Left renal pelvis (tissue), 4 donors: ENCODE measurements at regions not wholly inside any gene's neighbourhood (a gene's known extent, or its start where the extent isn't known, plus 50 kb on each side); places are given as distances from the start of the nearest gene placed in this dataset.

Experiments
- DNase-seq, 4 donors: peaks; one replicate each; pipeline ENCODE4 v3.0.0-alpha.2; 2013; ENCODE audit warnings: low read depth in 4 of 4, low spot score in 3 of 4

DNA sequence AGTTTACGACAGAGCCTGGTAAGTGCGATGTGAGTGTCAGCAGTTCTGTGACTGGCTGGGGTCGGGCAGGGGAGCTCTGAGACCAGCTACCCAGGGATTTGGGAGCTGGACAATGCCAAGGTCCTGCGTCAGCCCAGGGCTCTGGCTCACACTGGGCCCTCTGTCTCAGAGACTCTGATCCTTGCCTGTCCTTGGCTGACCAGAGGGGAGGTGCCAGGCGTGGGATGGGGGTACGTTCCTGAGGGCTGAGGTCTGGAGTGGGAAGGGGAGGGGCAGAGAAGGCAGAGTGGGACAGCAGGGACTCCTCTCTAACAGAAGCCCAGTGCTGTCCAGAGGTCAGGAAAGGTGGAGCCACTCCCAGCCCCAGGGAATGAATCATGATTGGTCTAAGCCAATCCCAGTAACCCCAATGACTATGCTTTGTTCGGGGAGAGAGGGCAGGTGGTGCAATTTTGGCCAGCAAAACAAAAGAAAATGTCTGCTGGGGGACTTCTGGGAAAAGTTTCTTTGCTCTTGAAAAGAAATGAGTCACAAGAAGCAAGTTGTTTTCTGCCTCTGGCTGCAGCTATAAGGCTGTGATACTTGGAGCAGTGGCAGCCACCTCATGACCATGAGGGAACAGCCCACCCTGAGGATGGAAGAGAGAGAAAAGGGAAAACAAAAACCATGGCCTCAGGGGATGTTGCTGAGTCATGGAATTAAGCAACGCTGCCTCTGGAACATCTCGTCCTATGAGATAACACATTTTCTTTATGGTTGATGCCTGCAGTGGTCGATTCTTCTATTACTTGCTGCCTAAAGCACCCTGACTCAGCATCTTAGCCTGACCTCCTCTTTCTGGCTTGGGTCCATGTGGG lies 108.3 kb downstream of the CHST1 start:
- no peak for DNase-seq

DNA sequence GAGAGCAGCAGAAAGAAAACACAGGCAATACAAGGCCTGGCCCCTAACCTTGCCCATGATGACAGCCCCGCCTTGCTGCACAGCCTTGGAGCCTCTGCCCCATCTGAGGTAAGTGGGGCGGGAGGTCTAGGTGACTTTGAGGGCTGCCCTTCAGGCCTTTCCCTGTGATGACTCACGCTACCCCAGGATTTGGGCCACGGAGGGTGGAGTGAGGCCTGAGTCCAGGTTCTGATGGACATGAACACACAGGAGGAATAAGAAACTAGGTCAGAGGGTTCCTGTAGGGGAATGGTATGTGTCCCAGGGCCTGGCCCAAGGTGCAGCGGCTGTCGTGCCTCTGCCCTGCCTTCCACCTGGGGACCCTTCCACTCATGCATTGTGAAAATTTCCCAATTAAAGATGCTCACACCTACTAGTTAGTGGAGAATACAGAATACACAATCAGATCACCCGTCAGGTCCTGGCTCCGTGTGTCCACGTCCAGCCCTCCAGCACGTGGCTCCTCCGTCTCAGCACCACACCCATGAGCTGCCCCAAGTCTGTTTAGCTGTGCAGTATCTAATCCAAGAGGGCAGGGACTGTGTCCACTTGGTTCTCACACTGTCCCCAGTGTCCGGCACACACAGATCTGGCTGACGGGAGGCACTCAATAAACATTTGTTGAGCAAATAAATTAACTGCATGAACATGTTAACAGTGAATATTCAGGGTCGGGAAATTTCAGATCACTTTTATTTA lies 111.0 kb downstream of the CHST1 start:
- DNase-seq = no peak

GRCh38 chr11:45553383-45553936 lies 112.0 kb downstream of the CHST1 start:
- no peak for DNase-seq

DNA sequence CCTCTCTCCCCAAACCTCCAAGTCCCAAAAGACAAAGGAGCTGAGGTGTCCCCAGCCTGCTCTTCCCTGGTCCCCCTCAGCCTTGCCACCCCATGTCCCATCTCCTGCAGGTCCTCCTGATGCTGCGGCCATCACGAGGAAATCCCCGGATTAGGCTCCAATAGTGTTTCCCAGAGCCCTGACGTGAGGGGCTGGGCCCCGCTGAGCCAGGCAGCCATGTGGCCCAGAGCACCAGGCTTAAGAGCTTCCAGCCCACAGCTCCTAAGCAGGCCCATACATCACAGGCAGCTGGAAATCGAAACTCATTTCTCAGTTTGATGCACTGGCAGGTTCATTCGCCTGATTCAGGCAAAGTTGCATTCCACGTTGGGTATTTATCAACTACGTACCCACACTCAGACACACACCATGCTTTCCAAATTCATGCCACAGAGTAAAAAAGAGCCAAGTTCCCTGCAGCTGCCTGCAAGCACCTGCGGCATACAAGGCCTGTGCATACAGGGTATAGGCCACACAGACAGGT lies 114.2 kb downstream of the CHST1 start:
- no peak for DNase-seq

DNA sequence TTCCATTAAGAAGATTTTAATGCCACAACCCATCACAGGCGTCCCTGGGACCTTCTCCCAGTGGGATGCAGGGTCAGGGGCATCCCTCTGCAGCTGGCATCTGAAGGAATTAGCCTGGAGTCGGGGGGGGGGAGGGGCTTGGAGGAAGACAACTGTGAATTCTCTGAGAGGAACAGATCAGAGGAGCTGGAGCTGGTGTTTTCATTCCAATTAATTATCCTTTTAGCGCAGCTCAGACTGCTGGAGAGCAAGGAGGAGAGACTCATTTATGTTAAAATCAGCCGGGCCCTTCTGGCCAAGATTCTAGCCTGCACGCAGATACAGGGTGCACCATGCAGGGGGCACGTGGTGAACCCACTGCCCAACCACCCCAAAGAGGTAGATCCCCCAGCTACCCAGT lies 116.2 kb downstream of the CHST1 start:
- DNase-seq = no peak

GRCh38 chr11:45546366-45546765 lies 119.1 kb downstream of the CHST1 start:
- DNase-seq = no peak

- no peak for DNase-seq
These were observed 120.6 kb downstream of the CHST1 start for GRCh38 chr11:45544826-45545225.

- no peak for DNase-seq
These were observed 121.5 kb downstream of the CHST1 start for GRCh38 chr11:45543808-45544422.

GRCh38 chr11:45543081-45543480 lies 122.3 kb downstream of the CHST1 start:
- no peak for DNase-seq

DNA sequence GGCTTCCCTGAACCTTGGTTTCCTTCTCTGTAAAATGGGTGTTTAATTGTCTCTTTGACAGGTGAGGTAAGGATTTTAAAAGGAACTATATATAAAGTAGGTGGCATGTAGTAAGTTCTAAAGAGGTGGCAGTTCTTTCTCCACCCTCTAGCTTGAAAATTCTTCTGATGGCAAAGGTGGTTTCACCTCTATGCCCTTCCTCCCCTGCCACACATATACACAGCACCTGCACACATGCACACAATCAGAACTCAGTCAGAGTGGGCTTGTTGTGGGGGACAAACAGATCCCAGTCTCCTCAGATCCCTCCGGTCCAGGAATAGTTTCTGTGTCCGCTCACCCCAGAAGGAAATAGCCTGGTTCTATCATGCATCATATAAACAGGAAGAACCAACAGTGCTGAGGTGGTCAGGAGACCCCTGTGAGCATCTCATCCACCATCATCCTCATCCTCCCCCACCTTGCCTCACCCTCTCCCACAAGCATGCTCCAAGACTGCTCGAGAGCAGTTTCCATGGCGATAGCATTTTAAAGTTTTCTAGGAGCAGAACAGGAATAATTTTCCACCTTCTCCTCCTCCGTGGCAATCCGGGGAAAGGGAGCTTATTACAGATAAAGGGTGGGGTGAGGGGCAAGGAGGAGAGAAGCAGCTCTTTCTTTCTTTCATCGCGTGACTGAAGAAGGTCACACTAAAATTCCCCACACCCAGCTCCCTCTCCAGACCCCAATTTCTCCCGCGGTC lies 123.6 kb downstream of the CHST1 start:
- no peak for DNase-seq

DNA sequence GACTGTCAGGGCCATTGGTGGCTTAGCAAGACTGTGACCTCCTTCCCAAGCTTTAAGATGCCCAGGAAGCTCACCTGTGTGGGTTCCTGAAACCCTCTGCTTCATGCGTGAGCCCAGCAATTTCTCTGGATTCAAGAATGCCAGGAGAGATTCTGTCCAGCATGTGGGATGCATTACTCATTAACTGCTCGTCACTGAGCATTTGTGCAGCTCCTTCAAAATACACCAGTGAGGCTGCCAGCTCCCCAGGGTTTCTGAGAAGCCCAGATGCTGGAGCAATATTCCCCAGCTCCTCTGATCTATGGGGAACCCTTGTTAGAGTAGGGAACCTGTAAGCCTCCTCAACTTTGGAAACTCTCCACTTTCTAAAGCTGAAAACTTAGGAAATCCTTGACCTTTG lies 126.5 kb downstream of the CHST1 start:
- DNase-seq = no peak

DNA sequence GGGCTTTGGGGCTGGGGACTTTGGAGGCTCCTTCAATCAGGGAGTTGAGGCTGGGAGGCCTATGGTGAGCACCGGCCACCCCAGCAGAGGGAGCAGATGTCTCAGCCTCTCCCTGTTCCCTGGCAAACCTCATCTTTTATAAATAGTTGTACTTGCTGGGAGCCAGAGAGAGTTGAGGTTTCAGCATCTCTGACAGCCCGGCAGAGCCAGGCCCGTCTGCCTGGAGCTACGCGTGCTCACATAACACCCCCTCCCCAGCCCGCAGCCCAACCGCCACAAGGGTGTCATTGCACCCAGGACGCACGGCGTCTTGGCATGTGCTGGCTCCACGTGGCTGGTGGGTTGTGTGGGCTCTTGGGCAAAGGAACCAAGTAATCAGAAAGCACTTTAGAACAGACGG lies 127.1 kb downstream of the CHST1 start:
- DNase-seq = no peak

DNA sequence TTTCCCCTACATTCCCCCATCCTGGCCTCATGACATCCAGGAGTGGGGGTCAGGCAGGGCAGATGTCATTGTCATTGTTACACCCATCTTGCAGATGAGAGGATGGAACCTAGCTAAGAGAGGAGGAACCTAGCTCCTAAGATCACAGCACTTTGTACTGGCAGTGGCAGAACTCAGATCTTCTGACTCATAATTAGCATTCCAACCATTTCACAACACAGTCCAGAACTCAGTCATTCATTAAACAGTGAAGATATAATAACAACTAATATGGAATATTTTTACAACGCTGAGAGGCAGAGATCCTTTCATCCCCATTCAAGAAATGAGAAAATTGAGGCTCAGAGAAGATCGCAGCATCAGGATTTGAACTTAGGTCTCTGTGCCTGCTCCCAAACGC lies 127.8 kb downstream of the CHST1 start:
- no peak for DNase-seq

- no peak for DNase-seq
These were observed 130.4 kb downstream of the CHST1 start for GRCh38 chr11:45535033-45535432.

DNA sequence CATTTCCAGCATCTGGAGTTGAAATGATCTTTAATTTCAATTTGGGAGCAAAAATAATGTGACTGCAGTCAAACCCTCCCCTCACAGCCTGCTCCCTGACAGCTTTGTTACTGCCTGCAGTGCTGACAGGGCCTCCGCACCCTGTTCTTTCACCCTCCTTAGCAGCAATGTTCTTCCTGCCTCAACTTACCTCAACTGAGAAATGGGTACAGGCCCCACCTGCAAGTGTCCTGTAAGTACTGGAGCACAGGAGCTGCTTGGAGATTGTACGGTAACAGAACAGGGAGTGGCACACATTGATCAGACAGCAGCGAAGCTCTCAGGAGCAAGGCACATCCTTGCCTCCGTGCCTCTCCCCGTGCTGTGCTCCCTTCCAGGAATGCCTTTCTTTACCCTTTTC lies 131.3 kb downstream of the CHST1 start:
- no peak for DNase-seq

DNA sequence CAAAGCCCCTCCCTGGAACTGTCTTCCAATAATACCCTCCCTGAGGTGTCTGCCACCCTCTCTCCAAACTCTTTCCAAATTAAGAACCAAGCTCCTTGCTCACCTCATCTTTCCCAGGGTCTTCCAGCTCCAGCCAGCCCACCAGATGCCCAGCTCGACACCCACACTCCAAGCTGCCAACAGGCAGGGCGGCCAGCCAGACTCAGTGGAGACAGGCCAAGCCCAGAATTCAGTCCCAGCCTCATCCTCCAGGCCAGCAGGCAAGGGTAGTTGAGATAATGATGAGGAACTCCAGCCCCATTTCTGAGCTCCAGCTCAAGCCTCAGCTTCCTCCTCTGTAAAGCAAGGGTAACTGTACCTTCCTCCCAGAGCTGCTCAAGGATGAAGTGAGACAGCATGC lies 132.9 kb downstream of the CHST1 start:
- no peak for DNase-seq

DNA sequence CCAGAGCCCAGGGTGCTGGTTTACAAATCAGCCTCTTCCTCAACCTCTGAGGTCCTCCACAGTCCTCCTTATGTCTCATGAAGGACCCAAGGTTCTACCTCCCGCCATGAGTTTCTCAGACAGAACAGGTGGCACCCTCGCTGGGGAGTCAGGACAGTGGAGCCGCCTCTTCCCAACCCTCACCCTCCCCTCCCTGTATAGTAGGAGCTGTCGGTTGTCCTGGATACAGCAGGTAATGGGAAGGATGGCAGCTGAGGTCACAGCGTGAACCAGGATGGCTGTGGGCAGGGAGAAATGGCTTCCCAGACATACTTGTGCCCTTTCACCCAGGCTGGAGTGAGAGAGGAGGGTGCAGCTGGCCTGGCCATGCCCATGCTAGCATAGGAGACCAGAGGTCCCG lies 134.6 kb downstream of the CHST1 start:
- no peak for DNase-seq

DNA sequence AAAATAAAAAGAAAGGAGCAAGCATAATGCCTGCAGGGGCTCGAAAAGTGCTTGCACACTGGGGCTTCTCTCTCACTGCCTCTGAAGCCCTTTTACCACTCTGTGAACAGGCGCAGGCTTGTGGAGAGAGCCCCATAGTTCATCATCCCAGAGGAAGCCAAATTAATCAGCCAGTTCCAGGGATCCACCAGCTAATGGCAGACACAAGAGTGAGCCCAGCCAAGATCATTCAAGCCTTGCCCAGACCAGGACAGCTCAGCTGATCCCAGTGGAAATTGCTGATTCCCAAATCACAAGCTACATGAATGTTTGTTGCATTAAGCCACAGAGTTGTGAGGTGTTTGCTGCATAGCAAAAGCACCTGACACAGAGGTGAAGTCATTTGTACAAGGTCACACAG lies 135.3 kb downstream of the CHST1 start:
- no peak for DNase-seq

DNA sequence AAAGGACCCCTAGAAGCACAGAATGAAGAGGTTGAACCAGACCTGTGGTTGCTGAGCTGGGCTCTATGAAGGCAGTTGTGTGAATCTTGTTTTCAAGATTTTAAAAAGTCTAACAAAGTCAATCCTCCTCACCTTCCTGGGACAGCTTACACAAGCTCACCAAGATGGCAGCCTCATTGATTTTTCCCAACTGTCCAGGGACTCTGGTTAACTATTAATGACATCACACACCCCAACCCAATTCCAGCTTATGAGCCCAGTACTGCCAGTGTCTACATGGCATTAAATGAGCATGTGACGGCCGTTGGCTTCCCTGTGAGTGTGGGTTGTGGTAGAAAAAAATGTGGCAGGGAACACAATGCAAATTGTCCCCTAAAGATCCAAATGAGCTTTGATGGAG lies 137.0 kb downstream of the CHST1 start:
- no peak for DNase-seq

DNA sequence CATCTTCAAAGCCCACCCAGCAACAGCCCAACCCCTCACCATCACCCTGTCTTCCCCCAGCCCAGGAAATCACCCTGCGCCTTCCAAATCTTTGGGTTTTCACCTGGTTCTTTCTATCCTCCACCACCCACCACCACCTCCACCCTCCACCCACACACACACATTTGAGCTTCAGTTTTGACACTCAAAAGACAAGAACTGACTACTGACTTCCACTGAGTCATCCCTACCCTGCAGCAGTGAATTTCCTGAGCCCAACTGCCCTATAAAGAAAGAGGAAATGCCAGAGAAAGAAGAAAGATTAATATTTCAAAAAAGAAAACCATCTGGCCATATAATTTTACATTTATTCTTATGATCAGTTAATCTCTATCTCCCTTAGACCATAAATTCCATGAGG lies 137.5 kb downstream of the CHST1 start:
- DNase-seq = no peak

GRCh38 chr11:45525393-45525792 lies 140.0 kb downstream of the CHST1 start:
- peak in 1 of 4 donors; percentile 7 for DNase-seq
